ENCODE measurements at regions not wholly inside any gene's neighbourhood (a gene's known extent, or its start where the extent isn't known, plus 50 kb on each side); places are given as distances from the start of the nearest gene placed in this dataset.

GRCh38 chr6:150713931-150714330, 114.2 kb downstream of the PLEKHG1 start:
- no peaks in the 10 kb centered on the region for H3K9me2 ChIP-seq (ENCODE audit: insufficient read depth, low read length)
- no peaks in the 10 kb centered on the region for H3K9me3 ChIP-seq (ENCODE audit: low read length)
- no peak overlapping the region for H3K4me2 ChIP-seq (ENCODE audit: low read length)
- no peaks in the 10 kb centered on the region for H3K27me3 ChIP-seq (ENCODE audit: insufficient read depth, low read depth, low read length)
- no peak overlapping the region for H2AFZ ChIP-seq (ENCODE audit: low read depth, low read length)
- no peak overlapping the region for H3K9ac ChIP-seq (ENCODE audit: low read length)
- H4K20me1 ChIP-seq (ENCODE audit: insufficient read depth) = no peaks in the 10 kb centered on the region
- no peak overlapping the region for H3K4me3 ChIP-seq (ENCODE audit: low read length)
- TF ChIP-seq MXI1 (conservative IDR thresholded peaks at IDR 0.05; ENCODE audit: poor library complexity, severe bottlenecking) = no peak
- no peak for TF ChIP-seq RAD21 (conservative IDR thresholded peaks at IDR 0.05)
- no peak for TF ChIP-seq EZH2 (IDR thresholded peaks at IDR 0.05; ENCODE audit: borderline replicate concordance, insufficient read depth, low read length, poor library complexity, severe bottlenecking)
- TF ChIP-seq, protein P1, sequence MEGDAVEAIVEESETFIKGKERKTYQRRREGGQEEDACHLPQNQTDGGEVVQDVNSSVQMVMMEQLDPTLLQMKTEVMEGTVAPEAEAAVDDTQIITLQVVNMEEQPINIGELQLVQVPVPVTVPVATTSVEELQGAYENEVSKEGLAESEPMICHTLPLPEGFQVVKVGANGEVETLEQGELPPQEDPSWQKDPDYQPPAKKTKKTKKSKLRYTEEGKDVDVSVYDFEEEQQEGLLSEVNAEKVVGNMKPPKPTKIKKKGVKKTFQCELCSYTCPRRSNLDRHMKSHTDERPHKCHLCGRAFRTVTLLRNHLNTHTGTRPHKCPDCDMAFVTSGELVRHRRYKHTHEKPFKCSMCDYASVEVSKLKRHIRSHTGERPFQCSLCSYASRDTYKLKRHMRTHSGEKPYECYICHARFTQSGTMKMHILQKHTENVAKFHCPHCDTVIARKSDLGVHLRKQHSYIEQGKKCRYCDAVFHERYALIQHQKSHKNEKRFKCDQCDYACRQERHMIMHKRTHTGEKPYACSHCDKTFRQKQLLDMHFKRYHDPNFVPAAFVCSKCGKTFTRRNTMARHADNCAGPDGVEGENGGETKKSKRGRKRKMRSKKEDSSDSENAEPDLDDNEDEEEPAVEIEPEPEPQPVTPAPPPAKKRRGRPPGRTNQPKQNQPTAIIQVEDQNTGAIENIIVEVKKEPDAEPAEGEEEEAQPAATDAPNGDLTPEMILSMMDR (IDR thresholded peaks at IDR 0.05; ENCODE audit: poor library complexity, severe bottlenecking) = no peak
- TF ChIP-seq EP300 (conservative IDR thresholded peaks at IDR 0.05; ENCODE audit: poor library complexity, severe bottlenecking) = no peak
- TF ChIP-seq SMC3 (conservative IDR thresholded peaks at IDR 0.05; ENCODE audit: poor library complexity) = no peak
- TF ChIP-seq POLR2AphosphoS5 (IDR thresholded peaks at IDR 0.05) = no peak
- TF ChIP-seq TAF1 (IDR thresholded peaks at IDR 0.05; ENCODE audit: low read depth) = no peak
- no peaks in the 10 kb centered on the region for H3K36me3 ChIP-seq (ENCODE audit: insufficient read depth, low read length)
- no peaks in the 10 kb centered on the region for H3F3A ChIP-seq (ENCODE audit: insufficient read depth, low read length, poor library complexity, severe bottlenecking)
- H3K27ac ChIP-seq (ENCODE audit: low read length) = no peak overlapping the region
- no peaks in the 10 kb centered on the region for H3K79me2 ChIP-seq (replicated peaks; ENCODE audit: insufficient read depth, low read length)

DNA sequence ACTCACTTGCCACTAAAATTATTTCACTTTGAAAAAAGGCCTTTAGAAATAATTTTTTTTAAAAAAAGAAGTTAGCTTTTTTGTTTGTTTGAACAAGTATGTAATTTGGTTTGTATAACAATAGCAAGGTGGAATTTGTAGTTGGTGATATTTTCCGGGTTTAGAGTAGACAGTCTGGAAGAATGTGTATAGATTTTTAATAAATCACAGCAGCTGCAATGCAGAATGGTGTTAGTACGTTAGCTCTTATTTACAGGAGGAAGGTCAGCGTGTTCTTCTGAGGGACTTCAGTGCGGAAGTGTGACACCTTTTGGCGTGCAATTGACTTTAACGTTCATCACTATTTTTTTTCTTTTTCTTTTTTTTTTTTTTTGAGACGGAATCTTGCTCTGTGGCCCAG, 115.4 kb downstream of the PLEKHG1 start:
- no peak overlapping the region for H3K9ac ChIP-seq (ENCODE audit: low read length)
- no peaks in the 10 kb centered on the region for H3K9me2 ChIP-seq (ENCODE audit: insufficient read depth, low read length)
- H3K4me2 ChIP-seq (ENCODE audit: low read length) = no peak overlapping the region
- H3K36me3 ChIP-seq (ENCODE audit: insufficient read depth, low read length) = no peaks in the 10 kb centered on the region
- no peak overlapping the region for H3K27ac ChIP-seq (ENCODE audit: low read length)
- H3K9me3 ChIP-seq (ENCODE audit: low read length) = no peaks in the 10 kb centered on the region
- H4K20me1 ChIP-seq (ENCODE audit: insufficient read depth) = no peaks in the 10 kb centered on the region
- TF ChIP-seq EZH2 (IDR thresholded peaks at IDR 0.05; ENCODE audit: borderline replicate concordance, insufficient read depth, low read length, poor library complexity, severe bottlenecking) = no peak
- no peak for TF ChIP-seq RAD21 (conservative IDR thresholded peaks at IDR 0.05)
- no peak for TF ChIP-seq SMC3 (conservative IDR thresholded peaks at IDR 0.05; ENCODE audit: poor library complexity)
- TF ChIP-seq POLR2AphosphoS5 (IDR thresholded peaks at IDR 0.05) = no peak
- TF ChIP-seq, protein P1 (IDR thresholded peaks at IDR 0.05; ENCODE audit: poor library complexity, severe bottlenecking) = no peak
- TF ChIP-seq EP300 (conservative IDR thresholded peaks at IDR 0.05; ENCODE audit: poor library complexity, severe bottlenecking) = no peak
- TF ChIP-seq TAF1 (IDR thresholded peaks at IDR 0.05; ENCODE audit: low read depth) = no peak
- no peak for TF ChIP-seq MXI1 (conservative IDR thresholded peaks at IDR 0.05; ENCODE audit: poor library complexity, severe bottlenecking)
- TF ChIP-seq REST (IDR thresholded peaks at IDR 0.05; ENCODE audit: borderline replicate concordance) = no peak
- H3K79me2 ChIP-seq (replicated peaks; ENCODE audit: insufficient read depth, low read length) = no peaks in the 10 kb centered on the region
- no peak overlapping the region for H2AFZ ChIP-seq (ENCODE audit: low read depth, low read length)
- no peaks in the 10 kb centered on the region for H3F3A ChIP-seq (ENCODE audit: insufficient read depth, low read length, poor library complexity, severe bottlenecking)
- no peak overlapping the region for H3K4me3 ChIP-seq (ENCODE audit: low read length)
- H3K27me3 ChIP-seq (ENCODE audit: insufficient read depth, low read depth, low read length) = no peaks in the 10 kb centered on the region

All from neural cell (in vitro differentiated cells).